ENCODE measurements at regions not wholly inside any gene's neighbourhood (a gene's known extent, or its start where the extent isn't known, plus 50 kb on each side); places are given as distances from the start of the nearest gene placed in this dataset.
A peak's percentile ranks its signal among the peaks of the same experiment; 100 is the strongest.
"Not testable (repeated sequence)": the region's sequence is repeated elsewhere in the genome, so short reads cannot be mapped to it uniquely, and the experiment has no call there.

DNA sequence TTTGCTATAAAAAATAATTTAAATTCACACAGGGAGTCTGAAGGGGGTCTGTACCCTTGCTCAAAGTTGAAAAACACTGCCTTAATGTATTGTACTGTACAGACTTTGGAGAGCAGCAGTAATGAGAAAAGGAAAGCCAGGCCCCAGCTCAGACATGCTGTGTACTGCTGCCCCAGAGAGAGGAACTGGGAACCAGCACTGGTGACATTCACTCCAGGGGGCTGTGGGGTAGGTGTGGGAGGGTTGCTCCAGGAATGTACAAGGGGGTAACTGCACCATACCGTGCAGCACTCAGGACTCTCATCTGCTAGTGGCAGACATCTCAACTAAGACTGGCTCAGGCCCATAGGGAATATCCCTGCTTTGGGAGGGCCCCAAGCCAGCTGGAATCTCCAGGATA is 146.0 kb upstream of the RMP24 start:
- DNase-seq (ENCODE audit: low read depth, low spot score) = no peak

DNA sequence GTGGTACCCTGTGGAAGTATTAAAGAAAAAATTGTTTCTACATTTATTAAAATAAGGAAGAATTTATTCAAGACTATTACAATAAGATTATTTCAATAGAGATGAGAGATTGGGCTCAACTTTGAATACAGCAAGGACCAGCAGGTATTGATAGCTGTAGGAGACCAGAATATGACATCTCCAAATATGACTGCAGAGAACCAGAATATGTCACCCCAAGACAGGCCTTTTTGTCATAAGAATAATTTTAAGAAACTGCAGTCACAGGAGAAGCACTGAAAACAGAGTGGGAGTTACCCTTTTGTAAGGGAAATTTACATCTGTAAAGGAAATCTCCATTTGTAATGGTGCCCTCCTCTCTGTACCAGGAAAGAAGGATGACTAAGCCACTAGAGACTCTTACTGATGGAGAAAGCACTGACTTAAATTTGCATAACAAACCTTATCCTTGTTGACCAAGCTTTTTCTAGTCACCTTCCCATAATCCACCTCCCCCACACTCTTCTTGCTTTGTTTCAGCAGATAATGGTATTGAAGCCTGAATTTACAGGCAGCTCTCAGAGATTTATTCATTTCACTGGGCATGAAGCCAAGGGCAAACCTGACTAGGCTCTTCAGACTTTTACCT is 145.1 kb upstream of the RMP24 start:
- DNase-seq (ENCODE audit: low read depth, low spot score) = no peak

GRCh38 chr18:35827903-35828275 is 144.6 kb upstream of the RMP24 start:
- DNase-seq (ENCODE audit: low read depth, low spot score) = no peak

GRCh38 chr18:35828591-35828990 is 143.9 kb upstream of the RMP24 start:
- DNase-seq (ENCODE audit: low read depth, low spot score) = no peak

DNA sequence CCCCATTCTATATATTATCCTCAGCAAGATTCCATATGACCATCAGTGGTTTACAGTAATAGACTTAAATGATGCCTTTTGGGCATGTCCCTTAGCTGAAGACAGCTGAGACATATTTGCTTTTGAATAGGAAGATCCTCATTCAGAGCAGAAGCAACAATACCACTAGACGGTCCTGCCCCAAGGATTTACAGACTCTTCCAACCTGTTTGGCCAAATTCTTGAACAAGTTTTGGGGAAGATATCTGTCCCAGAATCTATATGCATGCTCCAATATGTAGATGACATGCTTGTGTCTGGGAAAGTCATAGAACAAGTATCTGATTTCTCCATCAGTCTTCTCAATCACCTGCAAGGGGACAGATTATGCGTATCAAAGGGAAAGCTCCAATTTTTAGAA is 137.1 kb upstream of the RMP24 start:
- no peak for DNase-seq (ENCODE audit: low read depth, low spot score)

DNA sequence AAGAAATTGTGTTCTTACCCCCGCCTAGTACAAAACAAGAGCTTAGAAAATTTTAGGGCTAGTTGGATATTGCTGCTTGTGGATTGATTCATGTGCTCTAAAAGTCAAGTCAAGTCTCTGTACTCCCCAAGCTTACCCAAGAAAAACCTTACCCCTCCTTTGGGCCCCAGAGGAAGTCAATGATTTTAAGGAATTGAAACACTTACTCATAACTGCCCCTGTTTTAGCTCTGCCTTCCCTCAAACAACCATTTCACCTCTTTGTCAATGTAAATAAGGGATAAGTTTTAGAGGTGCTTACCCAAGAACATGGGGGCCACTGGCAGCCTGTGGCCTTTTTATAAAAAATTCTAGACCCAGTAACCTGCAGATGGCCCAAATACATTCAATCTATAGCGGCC is 136.6 kb upstream of the RMP24 start:
- DNase-seq (ENCODE audit: low read depth, low spot score) = no peak

DNA sequence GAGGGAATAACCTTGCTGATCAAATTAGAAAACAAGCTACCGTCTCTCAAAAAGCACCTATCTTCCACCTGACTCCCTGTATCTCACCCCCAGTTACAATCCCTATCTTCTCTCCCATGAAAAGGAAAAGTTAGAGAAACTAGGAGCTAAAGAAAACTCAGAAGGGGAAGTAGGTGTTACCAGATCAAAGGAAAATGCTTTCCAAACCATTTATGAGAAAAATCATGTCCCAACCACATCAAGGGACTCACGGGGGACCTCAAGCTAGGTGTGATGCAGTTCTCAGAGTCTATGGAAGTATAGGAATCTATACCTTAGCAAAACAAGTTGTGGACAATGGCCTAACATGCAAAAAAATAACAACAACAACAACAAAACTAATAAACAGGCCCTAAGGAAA is 135.5 kb upstream of the RMP24 start:
- no peak for DNase-seq (ENCODE audit: low read depth, low spot score)

DNA sequence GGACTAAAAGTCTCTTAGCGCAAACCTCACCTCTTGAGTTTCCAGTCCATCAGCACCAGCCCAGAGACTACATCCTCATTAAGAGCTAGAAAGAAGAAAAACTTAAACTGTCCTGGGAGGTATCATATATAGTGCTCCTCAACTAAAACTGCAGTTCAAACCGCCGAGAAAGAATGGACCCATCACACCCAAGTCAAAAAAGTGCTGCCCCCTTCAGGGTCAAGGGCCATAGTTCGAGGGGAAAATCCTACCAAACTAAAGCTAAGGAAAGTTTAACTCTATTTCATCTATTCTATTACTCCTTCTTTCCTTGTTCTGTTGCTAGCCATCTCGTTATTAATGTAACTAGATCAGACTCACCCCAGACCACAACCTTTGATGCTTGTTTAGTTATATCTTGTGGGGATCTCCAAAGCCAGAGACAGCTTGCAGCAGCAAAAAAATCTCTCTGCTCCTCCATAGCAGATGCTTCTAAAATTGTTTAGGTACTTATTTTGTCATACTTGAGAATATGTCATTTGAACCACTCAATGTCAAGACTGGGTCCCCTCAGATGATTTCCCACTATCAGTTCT is 134.5 kb upstream of the RMP24 start:
- DNase-seq (ENCODE audit: low read depth, low spot score) = no peak

GRCh38 chr18:35841283-35841682 is 131.2 kb upstream of the RMP24 start:
- DNase-seq (ENCODE audit: low read depth, low spot score) = no peak

- DNase-seq (ENCODE audit: low read depth, low spot score) = no peak
Measured at GRCh38 chr18:35842536-35842935, 129.9 kb upstream of the RMP24 start.

- not testable (repeated sequence) for DNase-seq (ENCODE audit: low read depth, low spot score)
Measured at GRCh38 chr18:35848321-35848720, 124.2 kb upstream of the RMP24 start.

DNA sequence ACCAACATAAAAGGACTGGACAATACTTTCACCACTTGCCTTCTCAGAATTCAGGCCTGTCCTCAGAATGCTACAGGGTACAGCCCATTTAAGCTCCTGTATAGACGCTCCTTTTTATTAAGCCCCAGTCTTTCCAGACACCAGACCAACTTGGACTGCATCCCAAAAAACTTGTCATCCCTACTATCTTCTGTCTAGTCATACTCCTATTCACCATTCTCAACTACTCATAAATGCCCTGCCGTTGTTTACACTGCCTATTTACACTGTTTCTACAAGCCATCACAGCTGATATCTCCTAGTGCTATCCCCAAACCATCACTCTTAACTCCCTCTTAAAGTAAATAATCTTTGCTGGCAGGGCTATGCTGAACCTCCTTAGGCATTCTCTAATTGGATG is 123.2 kb upstream of the RMP24 start:
- DNase-seq (ENCODE audit: low read depth, low spot score) = not testable (repeated sequence)

DNA sequence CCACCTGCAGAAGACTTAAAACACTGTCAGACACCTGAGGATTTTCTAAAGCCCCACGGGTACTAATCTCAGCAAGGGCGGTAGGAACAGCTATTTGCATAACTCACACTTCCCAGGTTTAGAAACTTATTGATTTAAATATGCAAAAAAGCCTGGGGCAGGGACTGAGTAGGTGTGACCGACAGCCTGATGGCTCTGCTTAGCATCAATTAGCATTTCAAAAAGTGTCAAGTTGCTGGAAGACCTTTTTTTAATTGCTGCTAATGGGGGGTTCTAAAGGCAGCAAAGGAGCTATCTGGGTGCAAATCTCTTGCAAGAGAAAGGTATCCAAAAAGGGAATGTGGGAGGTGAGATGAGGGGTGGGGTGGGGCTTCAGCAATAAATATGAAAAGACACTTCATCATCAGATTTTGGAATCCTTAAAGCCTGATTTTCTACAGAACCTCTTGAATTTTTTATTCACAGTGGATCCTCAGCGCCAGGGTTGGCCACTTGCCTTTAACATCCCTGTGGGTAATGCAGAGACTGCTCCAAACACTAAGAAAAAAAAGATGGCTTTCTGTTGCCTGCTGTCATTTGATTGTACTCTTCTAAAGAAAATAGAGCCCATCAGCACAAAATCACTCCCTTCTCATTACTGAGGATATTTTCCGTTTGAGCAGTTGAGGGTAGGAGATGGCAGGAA is 121.1 kb upstream of the RMP24 start:
- DNase-seq (ENCODE audit: low read depth, low spot score) = no peak

- peak; percentile 17 for DNase-seq (ENCODE audit: low read depth, low spot score)
Measured at GRCh38 chr18:35852786-35853185, 119.7 kb upstream of the RMP24 start.

DNA sequence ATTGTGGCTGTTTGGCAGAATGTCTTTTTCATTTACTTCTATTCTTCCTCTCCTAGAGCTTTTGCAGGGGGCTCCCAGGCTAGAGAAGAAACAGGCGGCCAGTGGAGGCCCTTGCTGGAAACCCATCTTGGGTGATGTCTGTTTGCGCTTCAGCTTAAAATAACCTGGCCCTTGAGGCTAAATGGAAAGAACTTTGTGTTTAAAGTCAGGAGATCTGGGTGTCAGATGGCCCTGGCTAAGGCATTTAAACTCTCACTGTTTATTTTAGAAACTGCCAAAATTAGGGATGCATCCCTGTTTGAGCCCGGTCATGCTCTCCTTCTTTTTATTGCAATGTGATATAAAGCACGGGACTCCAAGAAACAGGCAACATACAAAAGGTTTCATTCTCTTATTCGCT is 118.4 kb upstream of the RMP24 start:
- no peak for DNase-seq (ENCODE audit: low read depth, low spot score)

- no peak for DNase-seq (ENCODE audit: low read depth, low spot score)
Measured at GRCh38 chr18:35856178-35856577, 116.3 kb upstream of the RMP24 start.

DNA sequence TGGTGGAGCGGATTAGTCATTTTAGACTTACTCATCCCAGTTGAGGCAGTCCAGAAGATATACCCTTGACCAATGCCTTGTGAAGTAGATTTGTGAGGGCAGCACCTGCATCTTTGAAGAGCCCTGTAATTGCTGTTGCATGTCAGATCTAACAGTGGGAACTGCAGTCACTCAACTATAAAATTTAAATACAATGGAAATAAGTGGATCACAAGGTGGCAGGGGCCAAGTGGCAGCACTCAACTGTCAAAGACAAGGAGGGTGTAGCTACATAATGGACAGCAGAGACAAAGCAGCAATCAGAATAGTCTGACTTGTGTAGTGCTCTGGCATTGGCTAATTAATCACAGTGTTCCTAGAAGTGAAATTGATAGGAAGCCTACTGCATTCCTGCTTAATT is 115.8 kb upstream of the RMP24 start:
- DNase-seq (ENCODE audit: low read depth, low spot score) = not testable (repeated sequence)

DNA sequence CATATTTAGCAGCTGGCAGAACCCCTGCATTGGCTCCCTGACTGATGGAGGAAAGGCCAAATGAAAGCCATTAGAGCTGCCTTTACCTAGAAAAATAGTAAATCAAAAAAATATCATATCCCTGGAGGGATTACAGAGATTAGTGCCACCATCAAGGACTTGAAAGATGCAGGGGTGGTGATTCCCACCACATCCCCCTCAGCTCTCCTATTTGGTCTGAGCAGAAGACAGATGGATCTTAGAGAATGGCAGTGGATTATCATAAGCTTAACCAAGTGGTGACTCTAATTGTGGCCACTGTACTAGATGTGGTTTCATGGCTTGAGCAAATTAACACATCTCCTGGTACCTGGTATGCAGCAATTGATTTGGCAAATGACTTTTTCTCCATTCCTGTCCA is 114.9 kb upstream of the RMP24 start:
- DNase-seq (ENCODE audit: low read depth, low spot score) = not testable (repeated sequence)

- DNase-seq (ENCODE audit: low read depth, low spot score) = no peak
Measured at GRCh38 chr18:35861367-35862118, 110.9 kb upstream of the RMP24 start.

DNA sequence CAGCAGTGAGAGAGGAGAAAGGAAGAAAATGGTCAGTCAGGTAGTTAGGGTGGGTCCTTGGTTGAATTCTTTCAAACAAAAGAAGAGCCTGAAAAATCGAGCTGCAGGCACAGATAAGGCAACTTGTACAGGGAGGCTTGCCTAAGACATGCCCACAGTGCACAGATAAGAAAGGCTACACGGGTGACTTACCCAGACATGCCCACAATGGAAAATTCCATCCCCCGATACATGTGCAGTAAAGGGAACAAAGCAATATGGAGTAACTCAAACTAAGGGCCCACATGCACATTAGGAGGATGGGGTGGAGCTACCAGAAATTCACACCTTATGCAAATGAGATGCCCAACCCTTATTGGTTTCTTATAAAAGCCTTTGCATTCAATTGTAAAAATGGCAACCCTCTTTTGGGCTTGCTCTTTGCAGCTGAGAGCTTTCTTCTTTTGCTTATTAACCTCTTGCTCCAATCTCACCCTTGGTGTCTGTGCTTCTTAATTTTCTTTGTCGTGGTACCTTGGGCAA is 110.3 kb upstream of the RMP24 start:
- DNase-seq (ENCODE audit: low read depth, low spot score) = no peak

- DNase-seq (ENCODE audit: low read depth, low spot score) = no peak
Measured at GRCh38 chr18:35864916-35865315, 107.6 kb upstream of the RMP24 start.

GRCh38 chr18:35868915-35869314 is 103.6 kb upstream of the RMP24 start:
- DNase-seq (ENCODE audit: low read depth, low spot score) = no peak
